HepG2 (cell line): ENCODE measurements at regions not wholly inside any gene's neighbourhood (a gene's known extent, or its start where the extent isn't known, plus 50 kb on each side); places are given as distances from the start of the nearest gene placed in this dataset.

Experiments
- E2F1 ChIP-seq: sonication (generic); formaldehyde crosslinking; IDR thresholded peaks from 2 replicates; pipeline ENCODE4 v1.5.0; 2020; ENCODE audit warnings: missing genetic modification reagents
- PATZ1 ChIP-seq: sonication (generic); formaldehyde crosslinking; IDR thresholded peaks from 2 replicates; pipeline ENCODE4 v1.4.0; 2020; ENCODE audit warnings: missing genetic modification reagents
- TAF15 ChIP-seq: fragments of 200-400 bp; formaldehyde crosslinking; IDR thresholded peaks from one replicate; pipeline ENCODE4 v1.6.1; 2018; ENCODE audit warnings: mild to moderate bottlenecking, low read depth, low read length; ENCODE audit not compliant: poor library complexity, severe bottlenecking
- ZKSCAN1 ChIP-seq: fragments of 150-350 bp; IDR thresholded peaks from 2 replicates; pipeline ENCODE4 v1.6.1; 2014; ENCODE audit warnings: low read length

GRCh38 chr5:63697811-63698210, 264.4 kb downstream of the HTR1A start:
- TF ChIP-seq PATZ1 (CRISPR knock-in tag) (no peak), E2F1 (no peak), TAF15 (no peak), ZKSCAN1 (no peak)
